HAP-1 (cell line): ENCODE measurements at regions not wholly inside any gene's neighbourhood (a gene's known extent, or its start where the extent isn't known, plus 50 kb on each side); places are given as distances from the start of the nearest gene placed in this dataset.
"Not testable (repeated sequence)": the region's sequence is repeated elsewhere in the genome, so short reads cannot be mapped to it uniquely, and the experiment has no call there.

Experiments used
- DNase-seq, 2 experiments: peaks; one replicate each; pipeline ENCODE4 v3.0.0-alpha.2; 2016 to 2020; ENCODE audit warnings: low spot score in 2 of 2
- H3K27me3 ChIP-seq: fragments of 250-450 bp; sonication (Bioruptor Pico); 2 replicates; pipeline ENCODE4 v1.5.1; 2020; ENCODE audit warnings: low read depth, mild to moderate bottlenecking, moderate library complexity
- H3K36me3 ChIP-seq: fragments of 250-450 bp; sonication (Bioruptor Pico); replicated peaks from 2 replicates; pipeline ENCODE4 v1.5.1; 2020; ENCODE audit warnings: mild to moderate bottlenecking
- H3K4me1 ChIP-seq: fragments of 250-450 bp; sonication (Bioruptor Pico); 2 replicates; pipeline ENCODE4 v1.5.1; 2020; ENCODE audit warnings: mild to moderate bottlenecking
- H3K4me3 ChIP-seq: fragments of 250-450 bp; sonication (Bioruptor Pico); 2 replicates; pipeline ENCODE4 v1.5.1; 2020; ENCODE audit warnings: mild to moderate bottlenecking, moderate library complexity
- H3K9me3 ChIP-seq: fragments of 250-450 bp; sonication (Bioruptor Pico); 2 replicates; pipeline ENCODE4 v1.5.1; 2020; ENCODE audit warnings: mild to moderate bottlenecking, moderate library complexity
- in situ Hi-C: fragments of 300-500 bp; cut with MboI; formaldehyde crosslinking; loops from 3 replicates; pipeline ENCODE4 v1.14.3; 2020; ENCODE audit warnings: low sequenced_read_pairs, inconsistent platforms, mixed read lengths

GRCh38 chr5:1644393-1644809, 120.6 kb upstream of the LPCAT1 start:
- in situ Hi-C loops, result loop anchor here (10.0 to 25.0 kb wide), 2 partner anchors 470 to 707 kb away; no protein-coding TSS in a partner anchor
- H3K27me3 ChIP-seq, DNase-seq, H3K4me1 ChIP-seq, H3K4me3 ChIP-seq, H3K36me3 ChIP-seq, H3K9me3 ChIP-seq: not testable (repeated sequence)

GRCh38 chr5:1643651-1644392, 120.1 kb upstream of the LPCAT1 start:
- Histone ChIP-seq H3K36me3 (no peaks in the 10 kb centered on the region), H3K9me3 (no peaks in the 10 kb centered on the region), H3K4me3 (no peak overlapping the region), H3K4me1 (no peaks in the 10 kb centered on the region), H3K27me3 (0 out of 2 replicates have a peak, but pooled peaks cover 5% of the 10 kb centered on the region)
- in situ Hi-C loops, result loop anchor here (10.0 to 25.0 kb wide), 2 partner anchors 469 to 707 kb away; no protein-coding TSS in a partner anchor
- DNase-seq, result no peak

GRCh38 chr5:1642621-1643061, 118.9 kb upstream of the LPCAT1 start:
- in situ Hi-C loops, result loop anchor here (10.0 to 25.0 kb wide), 2 partner anchors 468 to 705 kb away; no protein-coding TSS in a partner anchor
- Histone ChIP-seq H3K9me3 (no peaks in the 10 kb centered on the region), H3K36me3 (no peaks in the 10 kb centered on the region), H3K4me3 (no peak overlapping the region), H3K27me3 (0 out of 2 replicates have a peak, but pooled peaks cover 5% of the 10 kb centered on the region), H3K4me1 (no peaks in the 10 kb centered on the region)
- no peak for DNase-seq

GRCh38 chr5:1642221-1642620, 118.5 kb upstream of the LPCAT1 start:
- Histone ChIP-seq H3K4me1 (no peaks in the 10 kb centered on the region), H3K36me3 (no peaks in the 10 kb centered on the region), H3K9me3 (no peaks in the 10 kb centered on the region), H3K27me3 (0 out of 2 replicates have a peak, but pooled peaks cover 5% of the 10 kb centered on the region), H3K4me3 (no peak overlapping the region)
- in situ Hi-C loops, result loop anchor here (10.0 to 25.0 kb wide), 2 partner anchors 467 to 705 kb away; no protein-coding TSS in a partner anchor
- no peak for DNase-seq

GRCh38 chr5:1641560-1642166, 117.9 kb upstream of the LPCAT1 start:
- H3K9me3 ChIP-seq, result no peaks in the 10 kb centered on the region
- H3K4me3 ChIP-seq, result no peak overlapping the region
- H3K36me3 ChIP-seq, result no peaks in the 10 kb centered on the region
- in situ Hi-C loops, result loop anchor here (10.0 to 25.0 kb wide), 2 partner anchors 467 to 704 kb away; no protein-coding TSS in a partner anchor
- H3K27me3 ChIP-seq, result 0 out of 2 replicates have a peak, but pooled peaks cover 5% of the 10 kb centered on the region
- DNase-seq, result peak; percentile 87
- no peaks in the 10 kb centered on the region for H3K4me1 ChIP-seq

- Histone ChIP-seq H3K36me3 (no peaks in the 10 kb centered on the region), H3K9me3 (no peaks in the 10 kb centered on the region), H3K4me1 (no peaks in the 10 kb centered on the region), H3K4me3 (no peak overlapping the region), H3K27me3 (0 out of 2 replicates have a peak, but pooled peaks cover 5% of the 10 kb centered on the region)
- in situ Hi-C loops, result loop anchor here (10.0 to 25.0 kb wide), 2 partner anchors 466 to 704 kb away; no protein-coding TSS in a partner anchor
- DNase-seq, result no peak
These were observed 117.3 kb upstream of the LPCAT1 start for GRCh38 chr5:1641041-1641440.

GRCh38 chr5:1640421-1640881, 116.7 kb upstream of the LPCAT1 start:
- Histone ChIP-seq H3K27me3 (0 out of 2 replicates have a peak, but pooled peaks cover 5% of the 10 kb centered on the region), H3K4me1 (no peaks in the 10 kb centered on the region), H3K4me3 (no peak overlapping the region), H3K36me3 (no peaks in the 10 kb centered on the region), H3K9me3 (no peaks in the 10 kb centered on the region)
- in situ Hi-C loops, result loop anchor here (10.0 to 25.0 kb wide), 2 partner anchors 466 to 703 kb away; no protein-coding TSS in a partner anchor
- DNase-seq, result no peak

GRCh38 chr5:1639757-1640156, 116.0 kb upstream of the LPCAT1 start:
- no peak for DNase-seq
- no peak overlapping the region for H3K4me3 ChIP-seq

GRCh38 chr5:1638658-1639400, 115.1 kb upstream of the LPCAT1 start:
- Histone ChIP-seq H3K36me3 (no peaks in the 10 kb centered on the region), H3K27me3 (0 out of 2 replicates have a peak, but pooled peaks cover 1% of the 10 kb centered on the region), H3K4me3 (no peak overlapping the region), H3K9me3 (no peaks in the 10 kb centered on the region), H3K4me1 (no peaks in the 10 kb centered on the region)
- no peak for DNase-seq
- in situ Hi-C loops, result loop anchor here (25.0 kb wide), 1 partner anchor 702 kb away; no protein-coding TSS in a partner anchor

More at GRCh38 chr5:1639757-1640156, 116.0 kb upstream of the LPCAT1 start:
- in situ Hi-C loops, result loop anchor here (10.0 to 25.0 kb wide), 2 partner anchors 465 to 702 kb away; no protein-coding TSS in a partner anchor
- Histone ChIP-seq H3K9me3 (no peaks in the 10 kb centered on the region), H3K36me3 (no peaks in the 10 kb centered on the region), H3K4me1 (no peaks in the 10 kb centered on the region), H3K27me3 (0 out of 2 replicates have a peak, but pooled peaks cover 5% of the 10 kb centered on the region)

GRCh38 chr5:1637639-1638481, 114.1 kb upstream of the LPCAT1 start:
- no peak for DNase-seq
- Histone ChIP-seq H3K27me3 (no peaks in the 10 kb centered on the region), H3K9me3 (no peaks in the 10 kb centered on the region), H3K36me3 (no peaks in the 10 kb centered on the region), H3K4me1 (no peaks in the 10 kb centered on the region), H3K4me3 (no peak overlapping the region)
- in situ Hi-C loops, result loop anchor here (25.0 kb wide), 1 partner anchor 701 kb away; no protein-coding TSS in a partner anchor

- Histone ChIP-seq H3K27me3 (no peaks in the 10 kb centered on the region), H3K36me3 (no peaks in the 10 kb centered on the region), H3K4me1 (no peaks in the 10 kb centered on the region), H3K4me3 (no peak overlapping the region), H3K9me3 (no peaks in the 10 kb centered on the region)
- DNase-seq, result no peak
- in situ Hi-C loops, result loop anchor here (25.0 kb wide), 1 partner anchor 700 kb away; no protein-coding TSS in a partner anchor
These were observed 113.3 kb upstream of the LPCAT1 start for GRCh38 chr5:1636981-1637638.

- in situ Hi-C loops, result loop anchor here (25.0 kb wide), 1 partner anchor 699 kb away; no protein-coding TSS in a partner anchor
- H3K4me1 ChIP-seq, result not testable (repeated sequence)
These were observed 112.5 kb upstream of the LPCAT1 start for GRCh38 chr5:1636208-1636770.

More at GRCh38 chr5:1636208-1636770, 112.5 kb upstream of the LPCAT1 start:
- H3K27me3 ChIP-seq, H3K36me3 ChIP-seq, H3K4me3 ChIP-seq, H3K9me3 ChIP-seq, DNase-seq: not testable (repeated sequence)
